HG03354 (cell line): ENCODE measurements at regions not wholly inside any gene's neighbourhood (a gene's known extent, or its start where the extent isn't known, plus 50 kb on each side); places are given as distances from the start of the nearest gene placed in this dataset.
A peak's percentile ranks its signal among the peaks of the same experiment; 100 is the strongest.

ENCODE experiments used
- ATAC-seq: cut with Tn5 transposase; IDR thresholded peaks from one replicate; pipeline ENCODE4 v1.9.1; 2021; ENCODE audit warnings: mild to moderate bottlenecking; ENCODE audit not compliant: unreplicated experiment, poor library complexity, severe bottlenecking

DNA sequence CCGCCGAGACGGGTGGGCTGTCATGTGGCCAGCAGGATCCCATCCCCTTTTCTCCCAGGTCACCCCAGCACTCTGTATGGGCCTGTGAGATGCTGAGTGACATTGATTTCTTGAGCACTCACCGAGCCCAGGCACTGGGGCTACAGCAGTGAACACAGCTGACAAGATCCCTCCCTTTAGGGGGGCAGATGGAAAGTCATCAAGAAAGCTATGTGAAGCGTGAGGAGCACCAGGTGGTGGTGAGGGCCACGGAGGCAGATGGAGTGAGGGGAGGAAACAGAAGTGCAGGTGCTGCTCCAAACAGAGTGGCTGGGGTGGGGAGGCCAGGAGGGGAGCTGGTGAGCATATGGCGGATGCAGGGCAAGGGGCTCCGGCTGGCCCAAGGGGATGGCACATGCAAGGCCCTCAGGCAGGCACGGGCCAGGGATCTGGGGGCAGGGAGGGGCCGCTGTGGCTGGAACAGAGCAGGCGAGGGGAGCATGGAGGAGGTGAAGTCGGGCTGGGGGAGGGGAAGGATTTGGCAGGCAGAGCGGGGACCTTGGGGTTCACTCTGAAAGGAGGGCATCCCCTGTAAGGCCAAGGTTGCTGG lies 184.0 kb downstream of the BMP7 start:
- no peak for ATAC-seq

DNA sequence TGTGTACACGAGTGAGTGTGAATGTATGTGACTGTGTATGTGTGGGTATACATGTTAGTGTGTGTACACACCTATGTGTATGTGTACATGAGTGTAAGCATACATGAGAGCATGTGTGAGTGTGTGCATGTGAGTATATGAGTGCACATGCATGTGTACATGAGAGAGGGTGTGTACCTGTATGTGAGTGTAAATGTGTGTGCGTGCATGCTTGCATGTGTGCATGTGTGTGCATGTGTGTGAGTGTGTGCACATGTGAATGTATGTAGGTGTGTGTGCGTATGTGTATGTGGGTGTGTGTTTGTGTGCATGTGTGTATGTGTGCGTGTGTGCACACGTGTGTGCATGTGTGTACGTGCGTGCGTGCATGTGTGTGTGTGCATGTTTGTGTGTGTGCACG lies 183.4 kb downstream of the BMP7 start:
- ATAC-seq = no peak

DNA sequence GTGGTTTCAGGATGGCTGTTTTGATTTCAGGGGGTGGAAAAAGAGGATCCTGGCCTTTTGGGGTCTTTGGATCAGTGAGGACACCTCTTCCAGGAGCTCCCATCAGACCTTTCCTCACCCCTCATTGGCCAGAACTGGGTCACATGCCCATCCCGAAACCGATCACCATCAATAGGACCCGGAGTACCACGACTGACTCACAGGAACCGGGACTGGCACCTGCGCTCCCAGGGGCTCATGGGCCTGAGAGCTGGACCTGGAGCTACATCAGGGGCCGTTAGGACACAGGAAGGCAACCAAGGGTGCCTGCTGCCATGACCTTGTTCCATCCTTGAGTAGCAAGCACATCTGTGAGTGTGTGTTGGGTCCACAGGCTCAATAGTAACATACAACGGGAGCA lies 180.4 kb downstream of the BMP7 start:
- no peak for ATAC-seq

DNA sequence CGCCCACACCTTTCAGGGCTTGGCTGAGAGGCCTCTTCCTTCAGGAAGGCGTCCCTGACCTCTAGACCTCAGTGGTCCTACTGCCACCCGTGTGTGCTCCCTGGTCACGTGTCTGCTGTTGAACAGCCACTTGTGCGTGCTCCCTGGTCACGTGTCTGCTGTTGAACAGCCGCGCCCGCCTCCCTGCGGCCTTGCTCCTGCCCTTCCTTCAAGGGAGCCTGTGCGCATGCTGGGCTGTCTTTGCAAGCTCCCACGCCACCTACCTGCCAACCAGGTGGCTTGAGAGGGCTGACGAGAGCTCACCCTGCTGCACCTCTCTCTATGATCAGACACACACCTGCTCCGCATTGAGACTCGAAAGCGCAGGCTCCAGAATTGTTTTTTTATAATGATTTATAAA lies 179.3 kb downstream of the BMP7 start:
- ATAC-seq = no peak

DNA sequence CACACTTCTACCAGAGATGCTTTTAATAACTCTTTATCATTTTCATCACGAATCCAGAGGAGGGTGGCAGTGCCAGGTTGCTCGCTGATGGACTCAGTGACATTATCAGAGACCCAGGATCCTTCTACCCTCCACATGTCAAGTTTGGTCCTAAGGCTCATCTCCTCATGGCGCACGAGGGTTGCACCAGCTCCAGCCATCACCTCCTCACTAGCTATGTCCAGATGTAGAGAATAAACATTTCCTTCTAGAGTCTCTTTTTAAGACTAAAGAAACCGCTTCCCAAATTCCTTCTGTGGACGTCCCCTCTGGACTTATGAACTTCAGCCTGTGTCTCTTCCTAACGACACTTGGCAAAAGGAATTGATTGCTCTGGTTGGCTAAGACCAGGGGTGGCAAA lies 178.7 kb downstream of the BMP7 start:
- no peak for ATAC-seq

DNA sequence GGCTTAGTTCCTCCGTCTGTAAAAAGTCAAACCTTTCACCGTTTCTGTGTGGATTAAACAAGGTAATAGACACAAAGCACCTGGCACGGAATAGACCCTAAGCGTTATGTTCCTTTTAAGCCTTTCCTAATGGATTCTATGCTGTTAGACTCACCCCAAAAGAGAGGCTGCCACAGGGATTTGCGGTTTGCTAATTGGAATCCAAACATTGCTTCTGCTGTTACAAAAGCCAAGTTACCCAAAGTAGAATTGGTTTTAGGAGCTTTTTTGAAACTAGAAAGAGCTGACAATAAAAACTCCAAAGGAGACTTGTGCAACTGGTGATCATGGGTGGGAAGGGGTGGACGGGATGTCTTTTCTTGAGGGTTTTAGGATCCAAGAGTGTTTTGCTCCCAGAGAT lies 178.0 kb downstream of the BMP7 start:
- no peak for ATAC-seq

DNA sequence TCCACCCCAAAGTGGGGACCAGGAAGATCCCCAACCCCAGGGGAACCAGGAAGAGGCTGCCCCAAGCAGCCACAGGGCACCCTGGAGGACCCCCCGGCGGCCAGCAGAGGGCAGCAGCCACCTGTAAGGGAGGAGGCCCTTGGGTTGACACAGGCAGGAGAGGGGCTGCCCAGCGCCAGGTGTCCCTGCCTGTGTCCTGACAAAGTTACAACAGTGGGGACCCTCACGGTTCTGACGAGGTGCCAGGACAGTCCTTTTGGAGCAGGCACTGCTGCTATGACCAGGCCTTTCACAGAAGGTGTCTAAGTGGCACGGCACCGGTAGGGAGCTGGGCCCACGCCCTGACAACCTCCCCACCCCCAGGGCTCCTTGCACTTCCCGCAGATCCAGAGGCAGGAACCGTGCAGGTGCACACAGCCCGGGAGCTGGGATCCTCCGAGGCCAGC lies 176.7 kb downstream of the BMP7 start:
- ATAC-seq = peak; percentile 73

DNA sequence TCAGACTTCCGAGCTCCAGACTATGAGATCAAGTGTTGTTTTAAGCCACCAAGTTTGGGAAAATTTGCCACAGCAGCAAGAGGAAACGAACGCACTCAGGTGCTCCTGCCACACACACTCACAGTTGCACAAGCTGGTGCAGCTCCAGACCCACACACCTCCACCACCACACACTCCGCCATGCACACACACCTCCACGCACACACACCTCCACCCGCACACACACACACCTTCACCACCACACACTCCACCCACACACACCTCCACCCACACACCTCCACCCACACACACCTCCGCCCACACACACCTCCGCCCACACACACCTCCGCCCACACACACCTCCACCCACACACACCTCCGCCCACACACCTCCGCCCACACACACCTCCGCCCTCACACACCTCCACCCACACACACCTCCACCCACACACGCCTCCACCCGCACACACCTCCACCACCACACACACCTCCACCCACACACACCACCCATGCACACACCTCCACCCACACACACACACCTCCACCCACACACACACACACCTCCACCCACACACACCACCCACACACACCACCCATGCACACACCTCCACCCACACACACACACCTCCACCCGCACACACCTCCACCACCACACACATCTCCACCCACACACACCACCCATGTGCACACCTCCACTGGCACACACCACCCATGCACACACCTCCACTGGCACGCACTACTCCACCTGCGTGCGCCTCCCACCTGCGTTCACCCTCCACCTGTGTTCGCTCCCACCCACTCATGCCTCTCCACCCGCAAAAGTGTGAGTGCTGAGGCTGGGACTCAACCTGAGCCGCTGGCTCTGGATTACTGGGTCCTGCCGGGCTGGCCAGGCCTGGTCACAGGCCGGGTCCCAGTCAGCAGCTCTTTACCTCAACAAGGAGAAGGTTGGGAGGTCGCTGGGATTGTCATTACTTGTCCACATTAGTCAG lies 175.6 kb downstream of the BMP7 start:
- no peak for ATAC-seq

DNA sequence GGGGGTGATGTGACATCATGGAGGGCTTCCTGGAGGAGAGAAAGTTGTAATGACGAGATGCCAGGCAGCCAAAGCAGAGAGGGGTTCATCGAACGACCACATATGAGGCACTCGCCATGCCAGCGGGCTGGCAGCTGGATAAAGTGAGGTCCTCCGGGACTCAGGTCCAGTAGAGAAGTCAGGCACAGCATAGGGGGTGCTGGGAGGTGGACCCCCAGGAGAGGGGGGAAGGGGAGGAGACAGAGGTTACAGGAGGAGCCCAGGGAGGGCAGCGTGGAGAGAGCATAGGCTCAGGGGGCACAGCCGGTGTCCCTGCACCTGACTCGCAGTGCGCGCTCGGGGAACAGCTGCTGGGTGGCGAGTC lies 174.7 kb downstream of the BMP7 start:
- peak; percentile 12 for ATAC-seq

DNA sequence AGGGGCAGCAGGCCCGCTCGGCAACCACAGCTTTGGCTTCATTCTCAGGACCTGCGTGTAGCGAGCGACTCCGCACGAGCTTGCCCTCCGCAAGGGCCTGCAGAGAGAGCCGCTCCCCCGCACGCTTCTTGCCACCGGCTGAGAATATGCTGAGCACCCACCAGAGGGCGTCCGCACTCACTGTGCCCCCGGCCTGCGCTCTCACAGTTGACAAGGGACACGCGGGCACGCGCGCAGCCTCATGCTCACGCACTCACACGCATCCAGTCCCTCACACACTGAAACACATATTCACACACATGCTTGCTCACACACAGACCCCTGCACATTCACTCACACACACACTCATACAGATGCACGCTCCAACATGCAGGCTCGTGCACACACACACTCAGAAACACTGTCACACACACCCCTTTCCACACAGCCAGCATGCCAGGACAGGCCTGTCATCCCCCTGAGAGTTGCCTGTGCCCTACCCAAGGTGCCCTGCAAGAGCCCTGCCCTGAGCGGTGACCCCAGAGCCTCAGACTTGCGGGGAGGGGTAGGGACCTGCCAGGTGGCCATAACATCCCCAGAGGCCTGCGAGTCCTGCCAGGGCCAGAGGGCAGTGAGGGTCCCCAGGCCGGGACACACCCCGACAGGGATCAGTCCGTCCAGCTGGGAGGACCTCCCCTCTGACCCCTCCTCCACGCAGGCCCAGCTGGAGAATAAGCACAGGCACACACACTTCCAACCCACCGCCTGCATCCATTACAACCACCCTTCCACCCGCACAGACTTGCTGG lies 174.1 kb downstream of the BMP7 start:
- ATAC-seq = peak; percentile 63

DNA sequence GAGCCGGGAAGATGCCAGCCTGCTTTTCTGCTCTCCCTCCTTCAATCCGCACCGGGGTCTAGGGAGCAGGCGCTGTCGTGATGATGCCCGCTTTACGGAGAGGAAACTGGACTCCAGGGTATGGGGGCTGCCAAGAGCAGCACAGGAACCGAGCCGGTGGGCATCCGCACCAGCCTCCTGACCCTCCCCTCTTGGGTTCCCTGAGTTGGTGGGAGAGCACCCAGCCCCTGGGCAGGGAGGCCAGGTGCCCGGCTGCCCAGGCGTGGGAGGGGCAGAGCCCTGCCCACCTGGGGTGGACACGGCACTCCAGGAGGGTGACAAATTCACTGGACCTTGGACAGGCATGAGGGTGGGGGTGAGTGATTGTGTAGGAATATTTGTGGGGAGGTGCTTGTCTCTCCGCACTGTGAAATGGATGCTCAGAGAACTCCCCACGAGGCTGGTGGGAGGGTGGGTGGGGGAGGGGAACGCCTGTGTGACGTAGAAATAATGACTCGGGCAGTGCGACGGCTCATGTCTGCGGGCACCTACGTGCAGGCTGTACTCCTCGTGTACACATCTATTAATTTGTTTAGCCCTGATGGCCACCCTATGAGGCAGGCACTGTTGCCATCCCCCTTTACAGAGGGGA lies 173.4 kb downstream of the BMP7 start:
- ATAC-seq = no peak

DNA sequence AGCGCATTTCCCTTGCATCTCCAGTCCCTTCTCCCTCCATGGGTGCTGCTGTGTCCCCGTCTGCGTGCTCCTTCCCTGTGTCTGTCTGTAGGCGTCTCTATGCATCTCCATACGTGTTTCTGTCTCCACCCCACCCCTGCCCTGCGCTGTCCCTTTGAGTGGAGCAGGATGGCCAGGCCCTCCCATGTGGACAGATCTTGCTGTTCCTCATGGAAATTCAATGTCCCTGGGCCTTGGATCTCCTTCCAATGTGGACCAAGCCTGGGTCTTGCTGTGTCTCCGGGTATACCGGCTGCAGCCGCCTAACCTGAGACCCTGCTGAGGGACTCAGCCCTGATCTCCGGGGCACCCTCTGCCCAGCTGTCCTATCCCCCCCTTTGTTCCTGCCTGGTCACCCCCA lies 172.7 kb downstream of the BMP7 start:
- ATAC-seq = no peak

DNA sequence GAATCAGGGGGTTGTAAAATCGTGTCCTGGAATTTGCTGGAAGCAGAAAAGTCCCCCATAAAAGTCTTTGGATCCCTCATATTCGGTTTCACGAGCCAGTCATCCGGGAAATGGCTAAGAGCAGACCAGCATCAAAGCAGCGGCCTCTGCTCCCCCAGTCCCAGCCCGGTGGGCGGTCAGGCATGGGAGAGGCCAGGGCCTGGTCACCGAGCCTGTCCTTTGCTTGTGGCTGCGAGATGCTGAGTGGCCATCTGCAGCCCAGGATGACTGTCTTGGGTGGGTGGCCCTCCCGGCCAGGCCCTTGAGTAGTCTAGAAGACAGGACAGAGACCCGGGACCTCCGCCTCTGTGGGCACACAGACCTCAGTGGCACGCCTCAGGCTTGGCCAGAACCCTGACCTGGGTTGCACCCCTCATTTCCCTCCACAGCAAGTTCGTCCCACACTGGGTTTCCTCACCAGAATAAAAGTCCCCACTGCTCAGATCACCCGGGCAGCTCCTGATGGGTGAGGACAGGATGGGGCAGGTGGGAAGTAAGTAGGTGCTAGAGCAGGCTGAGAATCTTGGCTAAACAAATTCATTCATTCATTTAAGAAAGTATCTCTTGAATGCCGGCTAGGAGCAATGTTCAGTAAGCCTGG lies 172.1 kb downstream of the BMP7 start:
- no peak for ATAC-seq

DNA sequence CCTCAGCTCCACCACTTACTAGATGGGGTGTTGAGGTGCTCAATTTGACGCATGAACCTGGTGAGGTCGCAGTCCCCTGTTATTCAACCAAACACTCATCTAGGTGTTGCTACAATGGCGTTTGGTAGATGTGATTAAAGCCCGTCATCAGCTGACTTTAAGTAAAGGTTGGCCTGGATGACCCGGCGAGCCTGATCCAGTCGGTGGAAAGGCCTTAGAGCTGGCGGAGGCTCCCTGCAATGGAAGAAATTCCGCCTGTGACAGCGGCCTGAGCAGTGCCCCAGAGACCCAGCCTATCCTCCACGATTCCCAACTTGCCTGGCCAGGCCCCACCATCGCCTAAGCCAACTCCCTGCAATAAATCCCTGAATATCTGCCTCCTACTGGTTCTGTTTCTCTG lies 171.4 kb downstream of the BMP7 start:
- ATAC-seq = no peak

DNA sequence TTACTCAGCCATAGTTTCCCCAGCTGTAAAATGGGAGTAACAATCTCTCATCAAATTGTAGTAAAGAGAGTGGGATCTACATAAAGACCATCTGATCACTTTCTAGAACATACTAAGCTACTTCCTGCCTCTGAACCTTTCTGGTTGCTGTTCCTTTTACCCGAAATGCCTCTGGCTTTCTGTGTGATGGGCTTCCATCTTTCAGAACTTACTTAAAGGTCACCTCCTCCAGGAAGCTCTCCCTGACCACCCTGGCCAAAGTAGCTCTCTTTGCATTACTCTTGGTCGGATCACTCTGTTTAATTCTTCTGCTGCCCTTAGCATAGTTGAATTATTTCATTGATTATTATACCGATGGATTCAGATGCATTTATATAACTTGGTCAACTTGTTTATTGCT lies 171.0 kb downstream of the BMP7 start:
- ATAC-seq = no peak

DNA sequence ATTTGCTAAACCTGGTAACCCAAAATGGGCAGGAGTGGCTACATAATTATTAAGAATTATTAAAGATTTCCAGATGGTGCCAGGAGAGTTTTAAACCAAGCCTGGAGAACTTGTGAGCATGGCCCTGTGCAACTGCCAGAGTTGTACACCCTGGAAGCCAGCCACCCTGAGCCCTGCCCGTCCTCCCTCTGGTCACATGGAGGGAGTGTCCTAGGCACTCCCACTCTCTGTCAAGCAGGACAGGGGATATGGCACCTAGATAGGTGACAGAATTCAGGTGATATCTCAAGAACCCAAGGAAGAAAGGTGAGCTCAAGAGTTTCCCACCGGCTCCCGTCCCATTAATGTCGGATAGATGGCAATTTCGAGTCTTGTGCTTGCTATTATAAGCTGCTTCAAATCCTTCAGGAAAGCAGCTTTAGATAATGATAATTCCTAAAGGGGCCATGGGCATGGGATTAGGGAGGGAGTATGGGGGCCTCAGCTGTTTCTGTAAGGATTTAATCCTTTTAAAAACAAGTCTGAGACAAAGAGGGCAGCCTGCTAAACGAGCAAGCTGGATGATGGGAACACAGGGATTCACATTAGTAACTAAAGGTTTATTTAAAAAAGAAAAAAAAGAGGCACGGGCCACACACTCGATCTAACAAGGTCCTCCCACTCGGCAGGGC lies 169.1 kb downstream of the BMP7 start:
- ATAC-seq = no peak

DNA sequence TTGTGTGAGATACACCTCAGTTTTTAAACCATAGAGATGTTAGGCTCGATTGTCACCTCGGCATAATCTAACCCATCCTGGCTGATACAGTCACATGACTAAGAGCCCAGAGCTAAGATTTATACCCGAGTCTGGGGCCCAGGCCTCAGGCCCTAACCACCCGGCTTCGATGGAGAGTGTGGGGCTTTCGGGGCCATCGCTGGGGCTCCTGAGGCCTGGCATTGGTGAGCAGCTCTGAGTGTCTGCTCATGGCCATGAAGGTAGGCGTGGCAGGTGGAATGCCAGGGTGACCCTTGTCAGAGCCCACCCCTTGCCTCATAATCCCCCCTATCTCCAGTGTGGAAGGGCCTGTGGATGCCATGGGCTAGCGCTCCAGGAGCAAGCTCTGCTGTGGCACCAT lies 164.3 kb downstream of the BMP7 start:
- ATAC-seq = no peak

DNA sequence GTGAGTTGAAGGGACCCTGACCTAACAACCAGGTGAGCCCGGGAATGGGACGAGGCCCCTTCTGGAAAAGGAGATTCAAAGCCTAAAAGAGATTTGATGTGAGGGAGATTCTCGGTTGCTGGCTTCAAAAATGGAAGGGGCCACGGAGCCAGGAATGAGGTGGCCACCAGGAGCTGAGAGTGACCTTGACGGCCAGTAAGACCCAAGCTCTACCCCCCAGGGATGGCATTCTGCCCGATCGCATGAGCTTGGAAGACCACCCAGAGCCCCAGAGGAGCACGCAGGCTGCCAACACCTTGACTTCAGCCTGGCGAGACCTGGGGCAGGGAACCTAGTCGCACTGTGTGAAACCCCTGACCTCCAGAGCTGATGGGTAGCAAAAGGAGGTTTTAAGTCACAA lies 163.9 kb downstream of the BMP7 start:
- no peak for ATAC-seq

DNA sequence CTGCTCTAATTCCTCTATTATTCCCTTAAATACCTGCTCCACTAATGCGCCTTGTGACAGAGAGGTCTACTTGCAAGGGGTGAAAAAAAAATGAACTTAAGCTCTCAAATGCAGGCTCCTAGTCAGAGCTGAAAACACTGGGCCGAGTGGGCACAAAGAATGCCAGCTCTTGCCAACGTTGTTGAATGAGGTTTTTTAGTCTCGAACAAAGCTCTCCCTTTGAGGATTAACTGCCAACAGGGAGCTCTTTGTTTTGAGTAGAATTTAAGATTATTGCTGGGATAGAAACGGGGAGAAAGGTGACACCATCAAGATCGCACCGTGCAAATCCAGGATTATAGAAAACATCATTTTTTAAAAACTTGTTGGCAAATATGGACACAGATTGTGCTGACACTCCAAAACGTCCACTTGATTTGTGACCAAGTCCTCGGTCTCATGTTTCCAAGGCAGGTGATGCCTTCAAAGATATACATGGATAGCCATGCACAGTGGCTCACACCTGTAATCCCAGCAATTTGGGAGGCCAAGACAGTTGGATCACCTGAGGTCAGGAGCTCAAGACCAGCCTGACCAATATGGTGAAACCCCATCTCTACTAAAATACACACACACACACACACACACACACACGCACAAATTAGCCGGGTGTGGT lies 163.2 kb downstream of the BMP7 start:
- no peak for ATAC-seq
